ENCODE measurements at regions not wholly inside any gene's neighbourhood (a gene's known extent, or its start where the extent isn't known, plus 50 kb on each side); places are given as distances from the start of the nearest gene placed in this dataset.

DNA sequence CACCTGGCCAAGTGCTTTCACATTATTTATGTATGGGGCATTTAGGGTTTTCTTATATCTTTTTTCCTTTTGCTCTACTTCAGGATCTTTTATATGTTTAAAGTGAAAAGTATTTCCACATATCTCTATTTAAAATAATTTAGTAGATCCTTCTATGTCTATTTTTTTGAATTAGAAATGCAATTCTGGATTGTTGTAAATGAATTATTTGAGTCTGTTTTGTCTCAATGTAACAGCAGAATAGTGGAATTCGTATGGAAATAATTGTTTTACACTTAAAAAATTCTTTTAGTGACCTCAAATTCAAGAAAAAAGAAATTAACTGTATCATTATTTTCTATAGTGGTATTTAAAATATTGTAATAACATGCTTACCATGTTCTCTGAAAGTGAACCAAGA, 126.5 kb upstream of the HDAC9 start:
- TF ChIP-seq TAF1 (IDR thresholded peaks at IDR 0.05; ENCODE audit: low read depth) (no peak), EGR1 (IDR thresholded peaks at IDR 0.05) (no peak), EP300 (IDR thresholded peaks at IDR 0.05; ENCODE audit: borderline replicate concordance) (no peak), CREB1 (IDR thresholded peaks at IDR 0.05; ENCODE audit: low read depth) (no peak), CEBPB (IDR thresholded peaks at IDR 0.05) (no peak), FOXM1 (IDR thresholded peaks at IDR 0.05; ENCODE audit: borderline replicate concordance, low read depth) (no peak), YY1 (IDR thresholded peaks at IDR 0.05; ENCODE audit: low read depth) (no peak)
- TF ChIP-seq, protein P1, sequence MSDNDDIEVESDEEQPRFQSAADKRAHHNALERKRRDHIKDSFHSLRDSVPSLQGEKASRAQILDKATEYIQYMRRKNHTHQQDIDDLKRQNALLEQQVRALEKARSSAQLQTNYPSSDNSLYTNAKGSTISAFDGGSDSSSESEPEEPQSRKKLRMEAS (IDR thresholded peaks at IDR 0.05) = no peak
- TF ChIP-seq, protein P2, sequence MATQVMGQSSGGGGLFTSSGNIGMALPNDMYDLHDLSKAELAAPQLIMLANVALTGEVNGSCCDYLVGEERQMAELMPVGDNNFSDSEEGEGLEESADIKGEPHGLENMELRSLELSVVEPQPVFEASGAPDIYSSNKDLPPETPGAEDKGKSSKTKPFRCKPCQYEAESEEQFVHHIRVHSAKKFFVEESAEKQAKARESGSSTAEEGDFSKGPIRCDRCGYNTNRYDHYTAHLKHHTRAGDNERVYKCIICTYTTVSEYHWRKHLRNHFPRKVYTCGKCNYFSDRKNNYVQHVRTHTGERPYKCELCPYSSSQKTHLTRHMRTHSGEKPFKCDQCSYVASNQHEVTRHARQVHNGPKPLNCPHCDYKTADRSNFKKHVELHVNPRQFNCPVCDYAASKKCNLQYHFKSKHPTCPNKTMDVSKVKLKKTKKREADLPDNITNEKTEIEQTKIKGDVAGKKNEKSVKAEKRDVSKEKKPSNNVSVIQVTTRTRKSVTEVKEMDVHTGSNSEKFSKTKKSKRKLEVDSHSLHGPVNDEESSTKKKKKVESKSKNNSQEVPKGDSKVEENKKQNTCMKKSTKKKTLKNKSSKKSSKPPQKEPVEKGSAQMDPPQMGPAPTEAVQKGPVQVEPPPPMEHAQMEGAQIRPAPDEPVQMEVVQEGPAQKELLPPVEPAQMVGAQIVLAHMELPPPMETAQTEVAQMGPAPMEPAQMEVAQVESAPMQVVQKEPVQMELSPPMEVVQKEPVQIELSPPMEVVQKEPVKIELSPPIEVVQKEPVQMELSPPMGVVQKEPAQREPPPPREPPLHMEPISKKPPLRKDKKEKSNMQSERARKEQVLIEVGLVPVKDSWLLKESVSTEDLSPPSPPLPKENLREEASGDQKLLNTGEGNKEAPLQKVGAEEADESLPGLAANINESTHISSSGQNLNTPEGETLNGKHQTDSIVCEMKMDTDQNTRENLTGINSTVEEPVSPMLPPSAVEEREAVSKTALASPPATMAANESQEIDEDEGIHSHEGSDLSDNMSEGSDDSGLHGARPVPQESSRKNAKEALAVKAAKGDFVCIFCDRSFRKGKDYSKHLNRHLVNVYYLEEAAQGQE (IDR thresholded peaks at IDR 0.05; ENCODE audit: low read depth) = no peak
- TF ChIP-seq, protein P3, sequence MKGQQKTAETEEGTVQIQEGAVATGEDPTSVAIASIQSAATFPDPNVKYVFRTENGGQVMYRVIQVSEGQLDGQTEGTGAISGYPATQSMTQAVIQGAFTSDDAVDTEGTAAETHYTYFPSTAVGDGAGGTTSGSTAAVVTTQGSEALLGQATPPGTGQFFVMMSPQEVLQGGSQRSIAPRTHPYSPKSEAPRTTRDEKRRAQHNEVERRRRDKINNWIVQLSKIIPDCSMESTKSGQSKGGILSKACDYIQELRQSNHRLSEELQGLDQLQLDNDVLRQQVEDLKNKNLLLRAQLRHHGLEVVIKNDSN (IDR thresholded peaks at IDR 0.05) = no peak

All from Ishikawa (cell line).